Lung (tissue), 11 donors: ENCODE measurements at regions not wholly inside any gene's neighbourhood (a gene's known extent, or its start where the extent isn't known, plus 50 kb on each side); places are given as distances from the start of the nearest gene placed in this dataset.

Experiments used
- ATAC-seq: fragments of 200-7000 bp; cut with Tn5 transposase; one replicate; pipeline ENCODE4 v1.9.1; 2020; ENCODE audit warnings: moderate number of reproducible peaks; ENCODE audit not compliant: insufficient read depth, low FRiP score
- DNase-seq, 3 donors: peaks; one replicate each; pipeline ENCODE4 v3.0.0-alpha.2; 2013 to 2017
- H3K27ac ChIP-seq, 2 donors: one replicate each; pipeline ENCODE4 v1.5.1; 2013; ENCODE audit warnings: mild to moderate bottlenecking in 2 of 2, moderate library complexity in 2 of 2, control low read depth in 1 of 2, inconsistent platforms in 1 of 2, low read depth in 1 of 2, low read length in 1 of 2
- H3K27me3 ChIP-seq, 3 donors: one replicate each; pipeline ENCODE4 v1.5.1; 2013; ENCODE audit warnings: low read length in 2 of 3; ENCODE audit not compliant: control insufficient read depth in 3 of 3, insufficient read depth in 3 of 3
- H3K36me3 ChIP-seq, 4 donors: one replicate each; pipeline ENCODE4 v1.5.1; 2013; ENCODE audit warnings: low read length in 4 of 4, mild to moderate bottlenecking in 1 of 4, moderate library complexity in 1 of 4; ENCODE audit not compliant: control insufficient read depth in 4 of 4, insufficient read depth in 4 of 4
- H3K4me1 ChIP-seq, 5 donors: one replicate each; pipeline ENCODE4 v1.5.1; 2013; ENCODE audit warnings: low read length in 5 of 5, mild to moderate bottlenecking in 2 of 5, moderate library complexity in 1 of 5; ENCODE audit not compliant: control insufficient read depth in 5 of 5, insufficient read depth in 5 of 5
- H3K4me3 ChIP-seq: one replicate; pipeline ENCODE4 v1.5.1; 2013; ENCODE audit warnings: mild to moderate bottlenecking, control low read depth, moderate library complexity
- H3K9ac ChIP-seq, 2 donors: one replicate each; pipeline ENCODE4 v1.5.1; 2013; ENCODE audit warnings: low read length in 2 of 2, control low read depth in 1 of 2; ENCODE audit not compliant: insufficient read depth in 1 of 2
- H3K9me3 ChIP-seq, 4 donors: one replicate each; pipeline ENCODE4 v1.5.1; 2013; ENCODE audit warnings: low read length in 3 of 4, mild to moderate bottlenecking in 1 of 4, moderate library complexity in 1 of 4; ENCODE audit not compliant: control insufficient read depth in 4 of 4, insufficient read depth in 3 of 4
- CTCF ChIP-seq: IDR thresholded peaks from 2 replicates; pipeline ENCODE4 v1.5.1; 2012; ENCODE audit warnings: mild to moderate bottlenecking; ENCODE audit errors: control extremely low read depth, extremely low read depth
- WGBS, 2 donors: extraction: QIAGEN DNeasy Blood & Tissue Kit; methylation state at CpG; one replicate each; pipeline ENCODE4 v1.1.7; 2013; 5-methylcytosine and 5-hydroxymethylcytosine counted together
- donor health status: control.
- donor health status: control.
- donor health status: Bipolar disorder and iron deficiency.
- donor health status: healthy.
- donor health status: DM: yes; HTN: yes; CAD: no.

DNA sequence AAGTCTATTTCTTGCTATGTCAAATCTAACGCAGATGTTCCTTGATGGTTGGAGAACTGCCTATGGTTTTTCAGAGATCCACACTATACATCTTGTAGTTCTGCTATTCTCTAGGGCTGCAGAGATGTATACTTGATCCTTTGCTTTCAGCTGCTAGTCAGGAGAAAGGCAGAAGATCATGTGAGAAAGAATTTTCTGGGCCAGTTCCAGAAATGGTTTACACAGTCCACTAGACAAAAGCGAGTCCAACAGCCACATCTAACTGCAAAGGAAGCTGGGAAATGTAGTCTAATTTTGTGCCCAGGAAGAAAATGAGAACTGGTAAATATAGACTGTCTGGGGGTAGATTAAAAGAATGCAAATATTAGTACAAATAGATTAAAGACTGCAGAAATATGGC is 394.3 kb upstream of the SLIT2 start:
- Histone ChIP-seq H3K4me1 (no peaks in the 10 kb centered on the region), H3K4me3 (no peak overlapping the region), H3K36me3 (no peaks in the 10 kb centered on the region), H3K27ac (no peak overlapping the region), H3K27me3 (no peaks in the 10 kb centered on the region), H3K9me3 (peaks cover 0 to 2% (median 0%) of the 10 kb centered on the region in 4 donors), H3K9ac (no peak overlapping the region)
- peak in 2 of 3 donors; percentile 73 to 87 for DNase-seq
- TF ChIP-seq CTCF = no peak
- 56 to 77% methylated on average over 2 of the region's 2 CpGs for WGBS, 2 donors
- ATAC-seq = no peak

- no peak overlapping the region for H3K9ac ChIP-seq
- DNase-seq (no peak), ATAC-seq (no peak)
- H3K4me3 ChIP-seq = no peak overlapping the region
- H3K27ac ChIP-seq = no peak overlapping the region
- H3K4me1 ChIP-seq = no peaks in the 10 kb centered on the region
- no peaks in the 10 kb centered on the region for H3K27me3 ChIP-seq
- no peaks in the 10 kb centered on the region for H3K36me3 ChIP-seq
- peaks cover 0 to 2% (median 0%) of the 10 kb centered on the region in 4 donors for H3K9me3 ChIP-seq
- no peak for TF ChIP-seq CTCF
- 92 to 93% methylated on average over 5 of the region's 5 CpGs for WGBS, 2 donors
Measured at GRCh38 chr4:19850909-19851308, 400.8 kb upstream of the SLIT2 start.

GRCh38 chr4:19844446-19844845 is 407.3 kb upstream of the SLIT2 start:
- Histone ChIP-seq H3K4me3 (no peak overlapping the region), H3K27ac (no peak overlapping the region), H3K4me1 (no peaks in the 10 kb centered on the region), H3K9me3 (no peaks in the 10 kb centered on the region), H3K36me3 (no peaks in the 10 kb centered on the region), H3K9ac (no peak overlapping the region), H3K27me3 (no peaks in the 10 kb centered on the region)
- peak; percentile 42 to 61 (median 53) for DNase-seq
- ATAC-seq = no peak
- WGBS, 2 donors = 40 to 59% methylated on average over 2 of the region's 2 CpGs
- no peak for TF ChIP-seq CTCF

DNA sequence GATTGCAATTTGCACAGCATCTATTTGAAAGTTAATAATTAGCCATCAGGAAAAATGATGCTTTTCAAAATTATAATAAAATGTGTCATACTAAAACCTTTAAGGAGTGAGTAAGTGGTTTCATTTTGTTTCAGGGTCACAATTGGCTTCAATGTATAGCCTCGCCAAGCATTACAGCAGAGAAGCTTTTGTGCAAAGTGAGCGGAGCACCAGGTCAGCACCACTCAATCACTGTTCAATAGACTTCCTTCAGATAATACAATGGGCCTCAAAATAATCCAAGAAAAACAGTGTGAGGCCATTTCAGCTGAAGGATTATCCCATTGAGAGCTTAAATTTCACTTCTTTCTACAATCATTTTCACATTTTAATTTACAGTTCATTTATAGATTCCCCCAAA is 409.2 kb upstream of the SLIT2 start:
- Histone ChIP-seq H3K9ac (no peak overlapping the region), H3K9me3 (no peaks in the 10 kb centered on the region), H3K36me3 (no peaks in the 10 kb centered on the region), H3K27me3 (no peaks in the 10 kb centered on the region), H3K27ac (no peak overlapping the region), H3K4me1 (no peaks in the 10 kb centered on the region), H3K4me3 (no peak overlapping the region)
- no peak for DNase-seq
- WGBS, 2 donors = 79 to 84% methylated on average over 2 of the region's 2 CpGs
- no peak for ATAC-seq
- TF ChIP-seq CTCF = no peak
